ENCODE measurements at regions not wholly inside any gene's neighbourhood (a gene's known extent, or its start where the extent isn't known, plus 50 kb on each side); places are given as distances from the start of the nearest gene placed in this dataset.

DNA sequence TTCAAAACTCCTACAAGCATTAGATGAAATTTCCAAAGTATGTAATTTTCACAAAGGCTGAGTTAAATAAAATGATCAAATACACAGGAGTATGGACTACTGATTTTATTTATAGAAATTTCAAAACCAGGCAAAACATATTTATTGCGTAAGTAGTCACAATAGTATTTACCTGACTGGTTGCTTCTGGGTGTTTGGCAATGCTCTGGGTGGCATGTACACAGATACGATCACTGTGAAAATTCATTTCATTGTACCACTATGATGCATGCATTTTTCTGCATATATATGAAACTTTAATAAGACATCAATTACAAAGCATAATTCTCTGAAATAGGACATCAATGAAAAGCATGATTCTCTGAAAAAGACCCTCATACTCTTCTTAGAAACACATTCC, 384.2 kb downstream of the TLL1 start:
- in situ Hi-C loops (cut with HindIII; ENCODE audit: low sequenced_read_pairs), result no loop called here
- TF ChIP-seq, protein P1, sequence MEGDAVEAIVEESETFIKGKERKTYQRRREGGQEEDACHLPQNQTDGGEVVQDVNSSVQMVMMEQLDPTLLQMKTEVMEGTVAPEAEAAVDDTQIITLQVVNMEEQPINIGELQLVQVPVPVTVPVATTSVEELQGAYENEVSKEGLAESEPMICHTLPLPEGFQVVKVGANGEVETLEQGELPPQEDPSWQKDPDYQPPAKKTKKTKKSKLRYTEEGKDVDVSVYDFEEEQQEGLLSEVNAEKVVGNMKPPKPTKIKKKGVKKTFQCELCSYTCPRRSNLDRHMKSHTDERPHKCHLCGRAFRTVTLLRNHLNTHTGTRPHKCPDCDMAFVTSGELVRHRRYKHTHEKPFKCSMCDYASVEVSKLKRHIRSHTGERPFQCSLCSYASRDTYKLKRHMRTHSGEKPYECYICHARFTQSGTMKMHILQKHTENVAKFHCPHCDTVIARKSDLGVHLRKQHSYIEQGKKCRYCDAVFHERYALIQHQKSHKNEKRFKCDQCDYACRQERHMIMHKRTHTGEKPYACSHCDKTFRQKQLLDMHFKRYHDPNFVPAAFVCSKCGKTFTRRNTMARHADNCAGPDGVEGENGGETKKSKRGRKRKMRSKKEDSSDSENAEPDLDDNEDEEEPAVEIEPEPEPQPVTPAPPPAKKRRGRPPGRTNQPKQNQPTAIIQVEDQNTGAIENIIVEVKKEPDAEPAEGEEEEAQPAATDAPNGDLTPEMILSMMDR (IDR thresholded peaks at IDR 0.05; ENCODE audit: low read depth, low read length, missing control alignments), result no peak
- no peak overlapping the region for H3K4me3 ChIP-seq (ENCODE audit: low read depth, low read length)
- no peak for DNase-seq (ENCODE audit: low read depth)

DNA sequence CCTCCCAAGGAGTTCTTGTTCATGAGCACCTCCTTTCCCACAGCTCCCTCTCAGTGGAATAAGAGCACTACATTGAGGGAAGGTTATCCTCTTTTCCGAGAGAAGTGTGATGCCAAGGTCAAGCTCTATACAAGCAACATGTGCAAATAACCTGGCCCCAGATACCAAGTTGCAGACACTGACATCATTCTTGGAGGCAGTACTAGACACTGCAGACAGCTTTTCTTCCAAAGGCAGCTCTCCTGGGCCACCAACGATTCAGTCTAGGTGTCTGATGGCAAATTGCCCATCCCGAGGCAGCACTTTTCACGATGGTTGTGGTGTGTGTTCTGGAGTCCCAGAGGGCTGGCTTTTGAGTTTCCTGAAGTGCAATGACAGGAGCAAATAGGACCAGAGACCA, 384.9 kb downstream of the TLL1 start:
- TF ChIP-seq, protein P1 (IDR thresholded peaks at IDR 0.05; ENCODE audit: low read depth, low read length, missing control alignments), result no peak
- DNase-seq (ENCODE audit: low read depth), result no peak
- in situ Hi-C loops (cut with HindIII; ENCODE audit: low sequenced_read_pairs), result no loop called here
- no peak overlapping the region for H3K4me3 ChIP-seq (ENCODE audit: low read depth, low read length)

DNA sequence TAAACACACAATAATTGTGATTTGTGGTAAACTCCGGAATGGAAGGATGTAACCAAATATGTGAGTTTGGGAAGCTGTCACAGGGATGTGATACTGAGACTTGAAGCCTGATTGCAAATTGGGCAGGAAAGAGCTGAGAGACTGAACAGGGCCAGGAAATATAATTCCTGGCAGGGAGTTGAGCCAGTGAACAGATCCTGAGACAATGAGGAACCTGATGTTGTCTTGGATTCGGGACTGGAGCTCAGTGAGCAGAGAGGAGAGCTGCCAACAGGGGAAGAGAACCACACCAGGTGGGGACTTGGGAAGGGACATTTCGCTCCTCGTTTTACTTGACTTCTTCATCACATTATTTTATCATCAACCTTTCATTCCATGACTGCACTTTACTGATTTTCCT, 386.0 kb downstream of the TLL1 start:
- TF ChIP-seq, protein P1 (IDR thresholded peaks at IDR 0.05; ENCODE audit: low read depth, low read length, missing control alignments), result no peak
- in situ Hi-C loops (cut with HindIII; ENCODE audit: low sequenced_read_pairs), result no loop called here
- no peak for DNase-seq (ENCODE audit: low read depth)
- H3K4me3 ChIP-seq (ENCODE audit: low read depth, low read length), result no peak overlapping the region

DNA sequence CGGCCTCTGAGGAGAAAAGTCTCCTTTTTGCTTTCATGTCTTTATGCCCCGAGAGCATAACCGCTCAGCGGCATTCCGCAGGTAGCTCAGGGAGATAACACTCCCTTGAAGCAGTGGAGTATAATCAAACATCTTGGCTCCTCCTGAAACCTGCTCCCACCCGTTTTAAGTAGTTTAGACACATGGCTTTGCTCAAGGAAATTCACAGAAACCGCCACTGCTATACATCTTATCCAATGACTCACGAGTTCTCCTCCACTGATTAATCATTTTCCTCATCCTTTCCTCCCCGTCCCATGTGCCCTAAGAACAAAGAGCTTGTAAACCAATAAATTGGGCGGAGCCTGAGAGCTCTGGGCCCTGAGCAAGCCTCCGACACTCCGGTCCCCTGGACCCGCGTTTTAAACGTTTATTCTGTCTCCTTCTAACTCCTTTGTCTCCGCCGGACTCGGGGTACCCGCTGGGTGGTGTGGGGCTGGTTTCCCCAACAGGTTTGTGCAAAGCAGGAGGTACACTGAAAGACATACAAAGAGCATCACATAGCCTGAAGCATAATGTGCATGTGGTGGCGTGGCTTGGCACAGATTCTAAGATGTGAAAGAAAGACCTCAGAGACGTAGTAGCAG, 401.2 kb downstream of the TLL1 start:
- TF ChIP-seq, protein P1 (IDR thresholded peaks at IDR 0.05; ENCODE audit: low read depth, low read length, missing control alignments), result no peak
- in situ Hi-C loops (cut with HindIII; ENCODE audit: low sequenced_read_pairs), result no loop called here
- no peak for DNase-seq (ENCODE audit: low read depth)
- H3K4me3 ChIP-seq (ENCODE audit: low read depth, low read length), result no peak overlapping the region

DNA sequence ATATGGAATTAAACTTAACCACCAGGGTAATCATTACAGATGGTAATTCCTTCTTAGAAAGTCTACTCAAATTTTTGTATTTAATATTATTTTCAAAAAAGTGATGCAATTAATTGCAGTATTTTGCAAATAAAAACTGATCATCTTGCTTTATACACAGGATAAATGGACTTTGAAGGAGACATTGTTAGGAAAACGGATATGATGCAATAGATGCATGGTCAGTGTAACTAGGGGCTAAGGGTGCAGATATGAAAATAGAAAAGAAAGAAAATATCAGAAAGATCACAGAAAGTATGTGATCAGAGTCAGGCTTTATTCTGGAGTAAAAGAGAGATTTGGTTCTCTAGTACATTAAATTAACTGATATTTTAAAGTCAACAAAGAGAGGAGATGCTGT, 401.7 kb downstream of the TLL1 start:
- TF ChIP-seq, protein P1 (IDR thresholded peaks at IDR 0.05; ENCODE audit: low read depth, low read length, missing control alignments), result no peak
- DNase-seq (ENCODE audit: low read depth), result no peak
- H3K4me3 ChIP-seq (ENCODE audit: low read depth, low read length), result no peak overlapping the region
- in situ Hi-C loops (cut with HindIII; ENCODE audit: low sequenced_read_pairs), result no loop called here

DNA sequence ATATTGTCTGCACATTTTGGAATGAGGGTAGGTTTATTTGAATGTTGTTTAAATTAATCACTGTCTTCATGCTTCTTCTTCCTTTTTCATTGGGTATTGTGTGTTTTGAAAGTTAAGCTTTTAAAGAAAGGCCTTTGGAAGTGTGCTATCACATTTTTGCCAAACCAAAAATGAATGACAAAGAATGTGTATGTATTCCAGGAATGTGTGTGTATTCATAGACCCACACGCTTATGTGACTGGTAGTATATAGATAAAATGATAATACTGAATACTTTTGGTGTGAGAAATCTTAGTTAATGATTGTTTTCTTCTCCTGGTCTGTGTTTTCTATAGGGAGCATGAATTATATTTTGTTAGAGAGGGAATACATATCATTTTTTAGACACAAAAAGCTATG, 404.4 kb downstream of the TLL1 start:
- no peak overlapping the region for H3K4me3 ChIP-seq (ENCODE audit: low read depth, low read length)
- in situ Hi-C loops (cut with HindIII; ENCODE audit: low sequenced_read_pairs), result no loop called here
- TF ChIP-seq, protein P1 (IDR thresholded peaks at IDR 0.05; ENCODE audit: low read depth, low read length, missing control alignments), result no peak
- DNase-seq (ENCODE audit: low read depth), result peak; percentile 38

Data from astrocyte of the cerebellum (primary cell).